ENCODE measurements at regions not wholly inside any gene's neighbourhood (a gene's known extent, or its start where the extent isn't known, plus 50 kb on each side); places are given as distances from the start of the nearest gene placed in this dataset.

DNA sequence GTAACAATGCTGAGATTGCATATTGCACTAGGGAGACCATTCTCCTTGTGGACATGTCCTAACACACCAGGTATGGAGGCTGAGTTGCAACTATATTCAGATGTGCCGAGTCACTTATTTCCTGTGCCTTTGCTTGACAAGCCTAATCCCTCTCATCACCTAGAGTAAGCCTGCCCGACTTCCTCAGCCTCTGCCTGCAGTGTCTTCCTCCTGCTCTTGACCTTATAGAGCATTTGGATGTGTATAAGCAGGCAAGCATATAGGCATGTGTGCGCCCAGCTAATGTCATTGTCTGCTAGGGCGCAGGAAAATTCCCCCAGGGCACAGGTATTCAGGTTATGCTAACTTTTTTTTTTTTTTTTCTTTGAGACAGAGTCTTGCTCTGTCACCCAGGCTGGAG is 316.9 kb downstream of the CDH2 start:
- FAIRE-seq = no peak
- H2AFZ ChIP-seq (ENCODE audit: low read depth, low read length) = no peak overlapping the region
- POLR2A ChIA-PET = no interaction called here

DNA sequence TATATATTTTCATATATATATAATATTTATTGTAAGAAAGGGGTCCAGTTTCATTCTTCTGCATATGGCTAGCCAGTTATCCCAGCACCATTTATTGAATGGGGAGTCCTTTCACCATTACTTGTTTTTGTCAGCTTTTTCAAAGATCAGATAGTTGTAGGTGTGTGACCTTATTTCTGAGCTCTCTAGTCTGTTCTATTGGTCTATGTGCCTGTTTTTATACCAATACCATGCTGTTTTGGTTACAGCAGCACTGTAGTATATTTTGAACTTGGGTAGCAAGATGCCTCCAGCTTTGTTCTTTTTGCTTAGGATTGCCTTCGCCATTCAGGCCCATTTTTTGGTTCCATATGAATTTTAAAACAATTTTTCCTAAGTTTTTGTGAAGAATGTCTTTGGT is 320.1 kb downstream of the CDH2 start:
- no peak for DNase-seq (ENCODE audit: low read depth, low spot score)
- no peaks in the 10 kb centered on the region for H4K20me1 ChIP-seq (replicated peaks; ENCODE audit: control insufficient read depth, extremely low read depth, insufficient read depth, low read length)
- POLR2A ChIA-PET = no interaction called here
- H3K27ac ChIP-seq (ENCODE audit: insufficient read depth, low read depth, low read length) = no peak overlapping the region
- CTCF ChIA-PET = interaction anchor here (1.0 kb wide), 1 partner anchor 9 kb away, joined by 3 read pairs; no protein-coding TSS in a partner anchor
- no peaks in the 10 kb centered on the region for H3K27me3 ChIP-seq (ENCODE audit: control insufficient read depth in 2 of 2, insufficient read depth in 2 of 2, low read length in 2 of 2)
- H3K36me3 ChIP-seq (ENCODE audit: control insufficient read depth in 2 of 2, extremely low read depth in 1 of 2, insufficient read depth in 2 of 2, low read length in 2 of 2) = no peaks in the 10 kb centered on the region
- dilution Hi-C loops (cut with MboI; ENCODE audit: extremely low pct_ligation_motif_present, low sequenced_read_pairs) (no loop called here), intact Hi-C loops (cut with micrococcal nuclease) (no loop called here)
- no peak overlapping the region for H3K4me2 ChIP-seq (ENCODE audit: insufficient read depth, low read length)
- H3K9me3 ChIP-seq (replicated peaks; ENCODE audit: control insufficient read depth, insufficient read depth, low read length) = no peaks in the 10 kb centered on the region
- H3K4me1 ChIP-seq (ENCODE audit: control insufficient read depth, extremely low read depth, insufficient read depth, low read length) = no peaks in the 10 kb centered on the region
- no peak overlapping the region for H2AFZ ChIP-seq (ENCODE audit: low read depth, low read length)
- BruUV-seq (replicated peaks) = no TSS peak
- no peak overlapping the region for H3K4me3 ChIP-seq (replicated peaks in 1 of 3; ENCODE audit: insufficient read depth in 1 of 3, low read depth in 1 of 3, low read length in 3 of 3)
- TF ChIP-seq GATA2 (IDR thresholded peaks at IDR 0.05; ENCODE audit: insufficient read depth, insufficient read length, low read depth, low read length) = no peak
- TF ChIP-seq, protein P1, sequence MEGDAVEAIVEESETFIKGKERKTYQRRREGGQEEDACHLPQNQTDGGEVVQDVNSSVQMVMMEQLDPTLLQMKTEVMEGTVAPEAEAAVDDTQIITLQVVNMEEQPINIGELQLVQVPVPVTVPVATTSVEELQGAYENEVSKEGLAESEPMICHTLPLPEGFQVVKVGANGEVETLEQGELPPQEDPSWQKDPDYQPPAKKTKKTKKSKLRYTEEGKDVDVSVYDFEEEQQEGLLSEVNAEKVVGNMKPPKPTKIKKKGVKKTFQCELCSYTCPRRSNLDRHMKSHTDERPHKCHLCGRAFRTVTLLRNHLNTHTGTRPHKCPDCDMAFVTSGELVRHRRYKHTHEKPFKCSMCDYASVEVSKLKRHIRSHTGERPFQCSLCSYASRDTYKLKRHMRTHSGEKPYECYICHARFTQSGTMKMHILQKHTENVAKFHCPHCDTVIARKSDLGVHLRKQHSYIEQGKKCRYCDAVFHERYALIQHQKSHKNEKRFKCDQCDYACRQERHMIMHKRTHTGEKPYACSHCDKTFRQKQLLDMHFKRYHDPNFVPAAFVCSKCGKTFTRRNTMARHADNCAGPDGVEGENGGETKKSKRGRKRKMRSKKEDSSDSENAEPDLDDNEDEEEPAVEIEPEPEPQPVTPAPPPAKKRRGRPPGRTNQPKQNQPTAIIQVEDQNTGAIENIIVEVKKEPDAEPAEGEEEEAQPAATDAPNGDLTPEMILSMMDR (IDR thresholded peaks at IDR 0.05; ENCODE audit: extremely low read depth in 1 of 2, insufficient read depth in 1 of 2, low read depth in 1 of 2, low read length in 2 of 2) = no peak
- no peak for TF ChIP-seq FOS (IDR thresholded peaks at IDR 0.05; ENCODE audit: borderline replicate concordance, insufficient read depth, low read length)
- TF ChIP-seq, protein P2, sequence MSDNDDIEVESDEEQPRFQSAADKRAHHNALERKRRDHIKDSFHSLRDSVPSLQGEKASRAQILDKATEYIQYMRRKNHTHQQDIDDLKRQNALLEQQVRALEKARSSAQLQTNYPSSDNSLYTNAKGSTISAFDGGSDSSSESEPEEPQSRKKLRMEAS (IDR thresholded peaks at IDR 0.05; ENCODE audit: insufficient read depth, insufficient read length) = no peak
- no peak for TF ChIP-seq POLR2AphosphoS5 (IDR thresholded peaks at IDR 0.05; ENCODE audit: insufficient read depth, low read depth, low read length)
- no peak for TF ChIP-seq JUN (IDR thresholded peaks at IDR 0.05; ENCODE audit: borderline replicate concordance, insufficient read depth, insufficient read length, low read depth)
- no peak for TF ChIP-seq POLR2A (IDR thresholded peaks at IDR 0.05; ENCODE audit: low read depth, low read length)
- TF ChIP-seq MYC (IDR thresholded peaks at IDR 0.05; ENCODE audit: low read depth, low read length) = no peak
- no peak for TF ChIP-seq EZH2 (IDR thresholded peaks at IDR 0.05; ENCODE audit: borderline replicate concordance, low read depth, low read length, severe bottlenecking)
- no peak for FAIRE-seq
- no peaks in the 10 kb centered on the region for H3K9me1 ChIP-seq (replicated peaks; ENCODE audit: control insufficient read depth, extremely low read depth, insufficient read depth, low read length)
- no peaks in the 10 kb centered on the region for H3K79me2 ChIP-seq (ENCODE audit: control insufficient read depth, insufficient read depth, low read length)
- no peak overlapping the region for H3K9ac ChIP-seq (replicated peaks; ENCODE audit: extremely low read depth, insufficient read depth, low read length)

More for the DNA sequence above, 316.9 kb downstream of the CDH2 start:
- DNase-seq (ENCODE audit: low read depth, low spot score) = no peak
- H3K9me1 ChIP-seq (replicated peaks; ENCODE audit: control insufficient read depth, extremely low read depth, insufficient read depth, low read length) = no peaks in the 10 kb centered on the region
- no peak overlapping the region for H3K4me3 ChIP-seq (replicated peaks in 1 of 3; ENCODE audit: insufficient read depth in 1 of 3, low read depth in 1 of 3, low read length in 3 of 3)
- no peak overlapping the region for H3K27ac ChIP-seq (ENCODE audit: insufficient read depth, low read depth, low read length)
- CTCF ChIA-PET = interaction anchor here (1.7 kb wide), 1 partner anchor 15 kb away, joined by 5 read pairs; no protein-coding TSS in a partner anchor
- no peaks in the 10 kb centered on the region for H3K36me3 ChIP-seq (ENCODE audit: control insufficient read depth in 2 of 2, extremely low read depth in 1 of 2, insufficient read depth in 2 of 2, low read length in 2 of 2)
- no peaks in the 10 kb centered on the region for H3K4me1 ChIP-seq (ENCODE audit: control insufficient read depth, extremely low read depth, insufficient read depth, low read length)
- dilution Hi-C loops (cut with MboI; ENCODE audit: extremely low pct_ligation_motif_present, low sequenced_read_pairs) = no loop called here
- H4K20me1 ChIP-seq (replicated peaks; ENCODE audit: control insufficient read depth, extremely low read depth, insufficient read depth, low read length) = no peaks in the 10 kb centered on the region
- intact Hi-C loops (cut with micrococcal nuclease) = no loop called here
- H3K4me2 ChIP-seq (ENCODE audit: insufficient read depth, low read length) = no peak overlapping the region
- H3K9me3 ChIP-seq (replicated peaks; ENCODE audit: control insufficient read depth, insufficient read depth, low read length) = no peaks in the 10 kb centered on the region
- H3K9ac ChIP-seq (replicated peaks; ENCODE audit: extremely low read depth, insufficient read depth, low read length) = no peak overlapping the region
- no TSS peak for BruUV-seq (replicated peaks)
- H3K27me3 ChIP-seq (ENCODE audit: control insufficient read depth in 2 of 2, insufficient read depth in 2 of 2, low read length in 2 of 2) = no peaks in the 10 kb centered on the region
- no peak for TF ChIP-seq POLR2A (IDR thresholded peaks at IDR 0.05; ENCODE audit: low read depth, low read length)
- no peaks in the 10 kb centered on the region for H3K79me2 ChIP-seq (ENCODE audit: control insufficient read depth, insufficient read depth, low read length)
